GM21576 (cell line): ENCODE measurements at regions not wholly inside any gene's neighbourhood (a gene's known extent, or its start where the extent isn't known, plus 50 kb on each side); places are given as distances from the start of the nearest gene placed in this dataset.

Source experiments
- ATAC-seq: cut with Tn5 transposase; IDR thresholded peaks from one replicate; pipeline ENCODE4 v1.9.1; 2021; ENCODE audit warnings: mild to moderate bottlenecking, moderate library complexity; ENCODE audit not compliant: unreplicated experiment

GRCh38 chr2:41865263-41865662 lies 182.6 kb upstream of the PKDCC start:
- no peak for ATAC-seq

GRCh38 chr2:41867553-41867952 lies 180.3 kb upstream of the PKDCC start:
- ATAC-seq = no peak

GRCh38 chr2:41869542-41870264 lies 178.1 kb upstream of the PKDCC start:
- peak; percentile 73 for ATAC-seq

- ATAC-seq = no peak
These were observed 177.6 kb upstream of the PKDCC start for GRCh38 chr2:41870265-41870585.

- no peak for ATAC-seq
These were observed 176.7 kb upstream of the PKDCC start for GRCh38 chr2:41871080-41871479.

- ATAC-seq = no peak
These were observed 175.2 kb upstream of the PKDCC start for GRCh38 chr2:41872646-41873045.

GRCh38 chr2:41873102-41874031 lies 174.5 kb upstream of the PKDCC start:
- ATAC-seq = no peak

- ATAC-seq = no peak
These were observed 170.6 kb upstream of the PKDCC start for GRCh38 chr2:41877114-41877678.

- ATAC-seq = no peak
These were observed 169.8 kb upstream of the PKDCC start for GRCh38 chr2:41878056-41878455.

- ATAC-seq = no peak
These were observed 169.0 kb upstream of the PKDCC start for GRCh38 chr2:41878716-41879234.

- ATAC-seq = no peak
These were observed 168.4 kb upstream of the PKDCC start for GRCh38 chr2:41879235-41879916.

- no peak for ATAC-seq
These were observed 167.1 kb upstream of the PKDCC start for GRCh38 chr2:41880561-41881243.

- no peak for ATAC-seq
These were observed 166.6 kb upstream of the PKDCC start for GRCh38 chr2:41881249-41881648.

GRCh38 chr2:41884718-41885117 lies 163.1 kb upstream of the PKDCC start:
- no peak for ATAC-seq

- ATAC-seq = no peak
These were observed 161.6 kb upstream of the PKDCC start for GRCh38 chr2:41886145-41886664.

GRCh38 chr2:41886757-41887156 lies 161.1 kb upstream of the PKDCC start:
- no peak for ATAC-seq

- ATAC-seq = no peak
These were observed 157.5 kb upstream of the PKDCC start for GRCh38 chr2:41890341-41890740.

GRCh38 chr2:41892476-41892875 lies 155.3 kb upstream of the PKDCC start:
- no peak for ATAC-seq

GRCh38 chr2:41894563-41895333 lies 153.1 kb upstream of the PKDCC start:
- no peak for ATAC-seq

- ATAC-seq = no peak
These were observed 152.5 kb upstream of the PKDCC start for GRCh38 chr2:41895334-41895664.
